A673 (cell line): ENCODE measurements at regions not wholly inside any gene's neighbourhood (a gene's known extent, or its start where the extent isn't known, plus 50 kb on each side); places are given as distances from the start of the nearest gene placed in this dataset.

ENCODE experiments used
- BruUV-seq: library from RNA; stranded (reverse); fragments of 400-500 nt; replicated peaks from 2 replicates; lab custom pipeline; 2021; lab: Mats Ljungman, UMichigan
- CTCF ChIA-PET: fragments of 300-600 bp; sonication (Branson Sonifier 250); formaldehyde crosslinking; loops from one replicate; lab custom pipeline; 2022; ENCODE audit warnings: antibody characterized with exemption; lab: Charles Lee
- POLR2A ChIA-PET: fragments of 300-600 bp; sonication (Branson Sonifier 250); formaldehyde crosslinking; loops from one replicate; lab custom pipeline; 2022; ENCODE audit warnings: antibody characterized with exemption; ENCODE audit not compliant: low non-redundant PET; lab: Charles Lee
- DNase-seq: peaks from one replicate; pipeline ENCODE4 v3.0.0-alpha.2; 2015; ENCODE audit warnings: low spot score
- H3K27ac ChIP-seq: fragments of 200-600 bp; sonication (generic); 2 replicates; pipeline ENCODE4 v1.5.1; 2016; ENCODE audit warnings: mixed run types, low read depth, mild to moderate bottlenecking, mixed read lengths, antibody characterized with exemption, low read length; ENCODE audit not compliant: poor library complexity, severe bottlenecking
- H3K27me3 ChIP-seq: fragments of 200-600 bp; sonication (generic); replicated peaks from 2 replicates; pipeline ENCODE4 v1.6.1; 2017; ENCODE audit warnings: mixed run types, low read depth, mild to moderate bottlenecking, mixed read lengths, antibody characterized with exemption, low read length; ENCODE audit not compliant: insufficient read depth, poor library complexity
- H3K36me3 ChIP-seq: fragments of 200-600 bp; sonication (generic); 2 replicates; pipeline ENCODE4 v1.6.1; 2016; ENCODE audit warnings: mixed run types, mild to moderate bottlenecking, mixed read lengths, antibody characterized with exemption, low read length; ENCODE audit not compliant: insufficient read depth, poor library complexity, severe bottlenecking
- H3K4me1 ChIP-seq: fragments of 200-600 bp; sonication (generic); 2 replicates; pipeline ENCODE4 v1.6.1; 2017; ENCODE audit warnings: mixed run types, mild to moderate bottlenecking, mixed read lengths, antibody characterized with exemption, low read length; ENCODE audit not compliant: insufficient read depth, poor library complexity, severe bottlenecking
- H3K4me3 ChIP-seq: fragments of 200-600 bp; sonication (generic); 2 replicates; pipeline ENCODE4 v1.5.1; 2016; ENCODE audit warnings: low read depth, mixed run types, mild to moderate bottlenecking, mixed read lengths, low read length; ENCODE audit not compliant: poor library complexity, severe bottlenecking
- H3K9me3 ChIP-seq: fragments of 200-600 bp; sonication (generic); 2 replicates; pipeline ENCODE4 v1.6.1; 2016; ENCODE audit warnings: mixed run types, low read depth, mild to moderate bottlenecking, mixed read lengths, antibody characterized with exemption, low read length; ENCODE audit not compliant: poor library complexity, severe bottlenecking
- EZH2 ChIP-seq: fragments of 200-600 bp; sonication (generic); IDR thresholded peaks from 2 replicates; pipeline ENCODE4 v1.6.1; 2017; ENCODE audit warnings: borderline replicate concordance, low read depth, mild to moderate bottlenecking, mixed read lengths, antibody characterized with exemption, low read length; ENCODE audit not compliant: poor library complexity, severe bottlenecking
- intact Hi-C: fragments of 100-400 bp; cut with micrococcal nuclease; formaldehyde crosslinking; loops from one replicate; pipeline ENCODE4 v1.10.0; 2022; ENCODE audit not compliant: unreplicated experiment
- TF ChIP-seq, protein P1 (sequence below): fragments of 300-800, 200-600 bp; sonication (generic); conservative IDR thresholded peaks from 2 replicates; pipeline ENCODE4 v1.5.1; 2017; ENCODE audit warnings: low read depth, mild to moderate bottlenecking, antibody characterized with exemption, low read length, moderate library complexity, mixed read lengths

DNA sequence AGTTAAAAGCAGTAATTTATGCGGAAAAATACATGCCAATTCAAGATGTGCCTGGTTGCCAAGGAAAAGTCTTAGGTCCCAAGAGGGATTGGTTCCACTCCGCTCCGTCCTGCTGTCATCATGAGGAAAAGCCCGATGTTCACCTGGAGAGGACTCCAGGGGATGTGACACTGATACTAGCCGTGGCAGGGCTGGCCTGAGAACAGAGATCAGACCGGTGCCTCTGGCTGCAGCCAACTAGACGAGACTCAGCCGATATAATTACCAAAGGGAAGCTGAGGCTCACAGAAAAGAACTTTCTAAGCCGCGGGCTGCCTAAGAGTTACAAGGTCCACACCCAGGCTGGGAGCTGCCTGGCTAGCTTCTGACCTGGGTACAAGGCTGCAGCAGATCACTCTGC, 81.3 kb upstream of the UNC5B start:
- ChIA-PET POLR2A (no interaction called here), CTCF (no interaction called here)
- intact Hi-C loops: no loop called here

DNA sequence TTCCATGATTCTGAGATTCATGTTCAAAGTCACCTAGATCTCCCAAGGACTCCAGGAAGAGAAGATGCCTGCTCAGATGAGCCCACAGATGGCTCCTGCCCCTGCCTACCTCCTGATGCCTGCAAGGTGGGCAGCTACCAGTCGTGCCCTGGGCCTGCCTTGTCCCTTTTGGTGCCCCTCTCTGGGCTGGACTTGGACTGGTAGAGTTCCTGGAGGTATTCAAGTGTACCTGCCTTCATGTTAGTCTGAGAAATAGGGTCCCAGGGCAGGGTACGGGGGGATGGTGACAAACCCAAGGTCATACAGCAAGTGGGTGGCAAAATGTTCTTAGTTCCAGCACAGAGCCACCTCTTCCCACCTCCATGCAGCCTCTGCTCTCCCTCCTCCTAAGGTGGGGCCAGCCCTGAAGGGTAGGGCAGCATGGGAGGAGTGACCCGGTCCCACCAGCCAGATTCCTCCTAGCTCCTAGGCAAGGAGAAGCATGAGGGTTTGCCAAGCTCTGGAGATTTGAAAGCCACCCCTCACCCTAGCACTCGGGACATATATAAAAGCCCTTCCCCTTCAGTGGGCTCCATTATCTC, 80.8 kb upstream of the UNC5B start:
- H3K4me3 ChIP-seq: no peak overlapping the region
- H3K36me3 ChIP-seq: no peaks in the 10 kb centered on the region
- intact Hi-C loops: no loop called here
- ChIA-PET POLR2A (no interaction called here), CTCF (no interaction called here)
- peaks cover 19% of the 10 kb centered on the region for H3K4me1 ChIP-seq
- no TSS peak for BruUV-seq
- H3K27ac ChIP-seq: no peak overlapping the region
- H3K27me3 ChIP-seq: no peaks in the 10 kb centered on the region
- no peak for TF ChIP-seq EZH2
- TF ChIP-seq, protein P1, sequence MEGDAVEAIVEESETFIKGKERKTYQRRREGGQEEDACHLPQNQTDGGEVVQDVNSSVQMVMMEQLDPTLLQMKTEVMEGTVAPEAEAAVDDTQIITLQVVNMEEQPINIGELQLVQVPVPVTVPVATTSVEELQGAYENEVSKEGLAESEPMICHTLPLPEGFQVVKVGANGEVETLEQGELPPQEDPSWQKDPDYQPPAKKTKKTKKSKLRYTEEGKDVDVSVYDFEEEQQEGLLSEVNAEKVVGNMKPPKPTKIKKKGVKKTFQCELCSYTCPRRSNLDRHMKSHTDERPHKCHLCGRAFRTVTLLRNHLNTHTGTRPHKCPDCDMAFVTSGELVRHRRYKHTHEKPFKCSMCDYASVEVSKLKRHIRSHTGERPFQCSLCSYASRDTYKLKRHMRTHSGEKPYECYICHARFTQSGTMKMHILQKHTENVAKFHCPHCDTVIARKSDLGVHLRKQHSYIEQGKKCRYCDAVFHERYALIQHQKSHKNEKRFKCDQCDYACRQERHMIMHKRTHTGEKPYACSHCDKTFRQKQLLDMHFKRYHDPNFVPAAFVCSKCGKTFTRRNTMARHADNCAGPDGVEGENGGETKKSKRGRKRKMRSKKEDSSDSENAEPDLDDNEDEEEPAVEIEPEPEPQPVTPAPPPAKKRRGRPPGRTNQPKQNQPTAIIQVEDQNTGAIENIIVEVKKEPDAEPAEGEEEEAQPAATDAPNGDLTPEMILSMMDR: no peak
- no peaks in the 10 kb centered on the region for H3K9me3 ChIP-seq
- no peak for DNase-seq

More for the DNA sequence above, 81.3 kb upstream of the UNC5B start:
- no peak for TF ChIP-seq EZH2
- TF ChIP-seq, protein P1: no peak
- H3K9me3 ChIP-seq: no peaks in the 10 kb centered on the region
- peaks cover 14% of the 10 kb centered on the region for H3K4me1 ChIP-seq
- H3K27me3 ChIP-seq: no peaks in the 10 kb centered on the region
- H3K36me3 ChIP-seq: no peaks in the 10 kb centered on the region
- no peak for DNase-seq
- no peak overlapping the region for H3K4me3 ChIP-seq
- H3K27ac ChIP-seq: no peak overlapping the region
- BruUV-seq: no TSS peak

GRCh38 chr10:71132321-71132810, 80.0 kb upstream of the UNC5B start:
- no peak for DNase-seq
- no TSS peak for BruUV-seq
- Histone ChIP-seq H3K27me3 (no peaks in the 10 kb centered on the region), H3K4me3 (no peak overlapping the region), H3K27ac (no peak overlapping the region), H3K9me3 (no peaks in the 10 kb centered on the region), H3K4me1 (peaks cover 20% of the 10 kb centered on the region), H3K36me3 (no peaks in the 10 kb centered on the region)
- TF ChIP-seq, protein P1: no peak
- TF ChIP-seq EZH2: no peak
- ChIA-PET CTCF (no interaction called here), POLR2A (interaction anchor here (0.6 kb wide), 1 partner anchor 177 kb away, joined by 3 read pairs; no protein-coding TSS in a partner anchor)
- intact Hi-C loops: no loop called here
